KMS-11 (cell line): ENCODE measurements at regions not wholly inside any gene's neighbourhood (a gene's known extent, or its start where the extent isn't known, plus 50 kb on each side); places are given as distances from the start of the nearest gene placed in this dataset.

ENCODE experiments used
- H2AFZ ChIP-seq: fragments of 200-600 bp; sonication (generic); 2 replicates; pipeline ENCODE4 v1.6.1; 2016; ENCODE audit warnings: antibody characterized with exemption, mixed run types, low read depth
- H3K27ac ChIP-seq: fragments of 200-600 bp; sonication (generic); 2 replicates; pipeline ENCODE4 v1.6.1; 2016; ENCODE audit warnings: mild to moderate bottlenecking, mixed run types
- H3K27me3 ChIP-seq: fragments of 200-600 bp; sonication (generic); 2 replicates; pipeline ENCODE4 v1.6.1; 2017; ENCODE audit warnings: mild to moderate bottlenecking, low read depth, mixed run types, moderate library complexity; ENCODE audit not compliant: insufficient read depth
- H3K36me3 ChIP-seq: fragments of 200-600 bp; sonication (generic); 2 replicates; pipeline ENCODE4 v1.6.1; 2017; ENCODE audit warnings: mild to moderate bottlenecking, mixed run types; ENCODE audit not compliant: insufficient read depth
- H3K4me1 ChIP-seq: fragments of 200-600 bp; sonication (generic); 2 replicates; pipeline ENCODE4 v1.6.1; 2016; ENCODE audit warnings: mild to moderate bottlenecking, low read depth, mixed run types; ENCODE audit not compliant: poor library complexity, severe bottlenecking
- H3K4me2 ChIP-seq: fragments of 200-600 bp; sonication (generic); 2 replicates; pipeline ENCODE4 v1.7.0; 2016; ENCODE audit warnings: mild to moderate bottlenecking, mixed run types
- H3K4me3 ChIP-seq: fragments of 200-600 bp; sonication (generic); IDR thresholded peaks from 2 replicates; pipeline ENCODE4 v1.6.1; 2017; ENCODE audit warnings: low read depth, low read length, mixed read lengths; ENCODE audit not compliant: insufficient read depth
- H3K79me2 ChIP-seq: fragments of 200-600 bp; sonication (generic); 2 replicates; pipeline ENCODE4 v1.6.1; 2016; ENCODE audit warnings: low read depth, mixed run types; ENCODE audit not compliant: insufficient read depth
- H3K9ac ChIP-seq: fragments of 200-600 bp; sonication (generic); 2 replicates; pipeline ENCODE4 v1.6.1; 2016; ENCODE audit warnings: mild to moderate bottlenecking, mixed run types
- H4K20me1 ChIP-seq: fragments of 200-600 bp; sonication (generic); 2 replicates; pipeline ENCODE4 v1.6.1; 2016; ENCODE audit warnings: mild to moderate bottlenecking, mixed run types; ENCODE audit not compliant: insufficient read depth
- TF ChIP-seq, protein P1 (sequence below): fragments of 200-600 bp; sonication (generic); conservative IDR thresholded peaks from 2 replicates; pipeline ENCODE4 v1.6.1; 2017; ENCODE audit warnings: low read depth, mild to moderate bottlenecking, antibody characterized with exemption, low read length, moderate library complexity, mixed read lengths

GRCh38 chr12:102569803-102570202 is 89.4 kb upstream of the IGF1 start:
- H3K79me2 ChIP-seq: no peaks in the 10 kb centered on the region
- no peak overlapping the region for H2AFZ ChIP-seq
- no peak overlapping the region for H3K4me2 ChIP-seq
- no peak overlapping the region for H3K4me3 ChIP-seq
- no peak overlapping the region for H3K9ac ChIP-seq
- H3K36me3 ChIP-seq: no peaks in the 10 kb centered on the region
- no peaks in the 10 kb centered on the region for H3K27me3 ChIP-seq
- no peaks in the 10 kb centered on the region for H4K20me1 ChIP-seq
- H3K27ac ChIP-seq: no peak overlapping the region
- TF ChIP-seq, protein P1, sequence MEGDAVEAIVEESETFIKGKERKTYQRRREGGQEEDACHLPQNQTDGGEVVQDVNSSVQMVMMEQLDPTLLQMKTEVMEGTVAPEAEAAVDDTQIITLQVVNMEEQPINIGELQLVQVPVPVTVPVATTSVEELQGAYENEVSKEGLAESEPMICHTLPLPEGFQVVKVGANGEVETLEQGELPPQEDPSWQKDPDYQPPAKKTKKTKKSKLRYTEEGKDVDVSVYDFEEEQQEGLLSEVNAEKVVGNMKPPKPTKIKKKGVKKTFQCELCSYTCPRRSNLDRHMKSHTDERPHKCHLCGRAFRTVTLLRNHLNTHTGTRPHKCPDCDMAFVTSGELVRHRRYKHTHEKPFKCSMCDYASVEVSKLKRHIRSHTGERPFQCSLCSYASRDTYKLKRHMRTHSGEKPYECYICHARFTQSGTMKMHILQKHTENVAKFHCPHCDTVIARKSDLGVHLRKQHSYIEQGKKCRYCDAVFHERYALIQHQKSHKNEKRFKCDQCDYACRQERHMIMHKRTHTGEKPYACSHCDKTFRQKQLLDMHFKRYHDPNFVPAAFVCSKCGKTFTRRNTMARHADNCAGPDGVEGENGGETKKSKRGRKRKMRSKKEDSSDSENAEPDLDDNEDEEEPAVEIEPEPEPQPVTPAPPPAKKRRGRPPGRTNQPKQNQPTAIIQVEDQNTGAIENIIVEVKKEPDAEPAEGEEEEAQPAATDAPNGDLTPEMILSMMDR: no peak
- no peaks in the 10 kb centered on the region for H3K4me1 ChIP-seq

DNA sequence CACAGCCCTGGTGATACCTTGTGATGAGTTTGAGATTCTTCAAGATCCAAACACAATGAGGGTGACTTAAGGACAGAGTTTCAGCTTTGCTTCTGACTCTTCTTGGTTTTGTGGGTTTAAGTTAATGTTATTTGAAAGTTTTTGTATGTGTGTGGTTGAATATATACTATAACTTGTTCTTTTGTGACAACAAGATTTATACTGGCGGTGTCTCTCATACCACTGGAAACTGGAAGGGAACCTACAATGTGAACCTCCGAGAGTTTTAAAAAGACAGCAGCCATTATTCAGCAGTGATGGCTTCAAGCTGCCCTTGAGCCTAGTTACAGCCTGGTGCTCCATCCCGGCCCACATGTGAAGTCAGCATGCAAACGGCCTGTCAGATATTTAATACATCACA is 87.9 kb upstream of the IGF1 start:
- Histone ChIP-seq H3K4me3 (no peak overlapping the region), H3K36me3 (no peaks in the 10 kb centered on the region), H3K4me2 (no peak overlapping the region), H3K27ac (no peak overlapping the region), H2AFZ (no peak overlapping the region), H4K20me1 (no peaks in the 10 kb centered on the region), H3K9ac (no peak overlapping the region), H3K79me2 (no peaks in the 10 kb centered on the region), H3K27me3 (no peaks in the 10 kb centered on the region), H3K4me1 (no peaks in the 10 kb centered on the region)
- TF ChIP-seq, protein P1: no peak

DNA sequence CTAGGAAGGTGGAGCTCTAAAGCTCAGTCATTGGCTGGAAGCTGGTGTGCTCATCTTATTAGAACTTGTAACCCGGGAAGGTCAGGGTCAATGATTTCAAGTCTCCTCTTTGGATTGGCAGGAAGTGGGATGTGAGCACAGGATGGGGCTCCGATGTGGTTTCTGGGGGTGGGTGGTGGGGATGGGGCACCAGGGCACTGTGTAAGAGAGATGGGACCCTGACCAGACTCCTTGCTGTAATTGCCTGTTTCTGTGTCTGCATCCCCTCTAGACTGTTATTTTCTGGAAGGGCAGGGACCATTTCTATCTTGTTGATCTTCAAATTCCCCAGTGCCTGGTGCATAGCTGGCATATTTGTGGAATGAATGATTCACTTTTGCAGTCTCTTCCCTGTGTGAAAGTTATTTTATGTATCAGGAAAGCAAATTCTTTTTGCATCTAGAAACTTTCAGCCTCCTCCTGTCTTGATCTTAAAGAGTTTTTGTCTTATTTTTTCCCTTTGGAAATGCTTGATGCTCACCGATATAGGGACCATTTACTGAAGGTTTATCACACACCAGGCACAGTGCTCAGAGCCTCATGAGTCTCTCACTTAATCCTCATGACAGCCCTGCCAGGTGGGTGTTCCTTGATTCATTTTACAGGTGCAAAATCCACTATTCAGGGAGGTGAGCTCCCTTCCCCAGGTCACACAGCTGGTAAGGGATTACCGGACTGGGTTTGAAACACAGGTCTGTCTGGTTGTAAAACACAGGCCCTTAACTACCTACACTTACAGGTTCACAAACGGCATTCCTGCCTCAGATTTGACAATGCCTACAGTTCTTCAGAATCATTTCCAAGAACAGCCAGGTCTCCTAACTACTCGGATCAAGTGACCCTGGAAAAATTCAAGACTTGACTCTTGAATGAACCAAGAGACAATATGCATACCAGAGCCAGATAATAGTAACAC is 86.9 kb upstream of the IGF1 start:
- H3K27ac ChIP-seq: no peak overlapping the region
- H2AFZ ChIP-seq: no peak overlapping the region
- H4K20me1 ChIP-seq: no peaks in the 10 kb centered on the region
- H3K27me3 ChIP-seq: no peaks in the 10 kb centered on the region
- H3K4me2 ChIP-seq: no peak overlapping the region
- no peak overlapping the region for H3K9ac ChIP-seq
- TF ChIP-seq, protein P1: no peak
- no peaks in the 10 kb centered on the region for H3K36me3 ChIP-seq
- no peaks in the 10 kb centered on the region for H3K79me2 ChIP-seq
- no peaks in the 10 kb centered on the region for H3K4me1 ChIP-seq
- H3K4me3 ChIP-seq: no peak overlapping the region

- no peaks in the 10 kb centered on the region for H3K4me1 ChIP-seq
- no peaks in the 10 kb centered on the region for H3K27me3 ChIP-seq
- TF ChIP-seq, protein P1: no peak
- no peak overlapping the region for H3K4me2 ChIP-seq
- no peak overlapping the region for H3K9ac ChIP-seq
- no peak overlapping the region for H3K4me3 ChIP-seq
- H3K79me2 ChIP-seq: no peaks in the 10 kb centered on the region
- H4K20me1 ChIP-seq: no peaks in the 10 kb centered on the region
- H3K27ac ChIP-seq: no peak overlapping the region
- no peaks in the 10 kb centered on the region for H3K36me3 ChIP-seq
- H2AFZ ChIP-seq: no peak overlapping the region
Observed at GRCh38 chr12:102565555-102565954, 85.2 kb upstream of the IGF1 start.
